ENCODE measurements at regions not wholly inside any gene's neighbourhood (a gene's known extent, or its start where the extent isn't known, plus 50 kb on each side); places are given as distances from the start of the nearest gene placed in this dataset.

GRCh38 chr2:76461431-76461830, 750.7 kb upstream of the GCFC2 start:
- TF ChIP-seq CTCF (IDR thresholded peaks at IDR 0.05; ENCODE audit: low read length) (no peak), EZH2 (optimal IDR thresholded peaks at IDR 0.05; ENCODE audit: low read depth, low read length) (no peak), EZH2phosphoT487 (IDR thresholded peaks at IDR 0.05; ENCODE audit: low read length) (no peak)
